ENCODE measurements at regions not wholly inside any gene's neighbourhood (a gene's known extent, or its start where the extent isn't known, plus 50 kb on each side); places are given as distances from the start of the nearest gene placed in this dataset.

GRCh38 chr12:38258411-38258810 is 58.2 kb upstream of the ALG10B start:
- TF ChIP-seq POLR2A (IDR thresholded peaks at IDR 0.05): no peak
- TF ChIP-seq POLR2AphosphoS5 (IDR thresholded peaks at IDR 0.05): no peak

Data from spleen (tissue), 3 donors.